ENCODE measurements at regions not wholly inside any gene's neighbourhood (a gene's known extent, or its start where the extent isn't known, plus 50 kb on each side); places are given as distances from the start of the nearest gene placed in this dataset.

DNA sequence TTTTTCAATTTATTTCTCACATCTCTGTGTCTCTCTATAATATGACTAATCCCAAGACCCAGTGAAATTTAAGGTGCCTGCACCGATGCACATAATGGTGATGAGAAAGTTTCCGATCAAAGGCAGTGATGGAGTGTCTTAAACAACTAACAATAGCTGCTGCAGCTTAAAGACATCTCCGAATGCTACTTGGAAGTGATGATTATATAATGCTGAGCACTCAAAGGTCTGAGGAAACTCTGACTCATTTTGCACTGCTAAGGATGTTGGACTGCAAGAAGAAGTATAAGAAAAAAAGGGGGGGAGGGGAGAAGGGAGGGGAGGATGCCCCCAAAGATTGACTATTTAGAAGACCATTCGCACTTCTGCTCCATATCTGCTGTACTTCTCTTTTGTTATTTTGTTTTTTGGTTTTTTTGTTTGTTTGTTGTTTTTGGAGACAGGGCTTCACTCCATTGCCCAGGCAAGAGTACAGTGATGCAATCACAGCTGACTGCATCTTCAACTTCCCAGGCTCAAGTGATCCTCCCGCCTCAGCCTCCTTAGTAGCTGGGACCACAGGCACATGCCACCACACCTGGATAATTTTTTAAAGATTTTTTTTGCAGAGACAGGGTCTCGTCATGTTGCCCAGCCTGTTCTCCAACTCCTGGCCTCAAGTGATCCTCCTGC lies 192.2 kb downstream of the HSD17B3 start:
- TF ChIP-seq, protein P1, sequence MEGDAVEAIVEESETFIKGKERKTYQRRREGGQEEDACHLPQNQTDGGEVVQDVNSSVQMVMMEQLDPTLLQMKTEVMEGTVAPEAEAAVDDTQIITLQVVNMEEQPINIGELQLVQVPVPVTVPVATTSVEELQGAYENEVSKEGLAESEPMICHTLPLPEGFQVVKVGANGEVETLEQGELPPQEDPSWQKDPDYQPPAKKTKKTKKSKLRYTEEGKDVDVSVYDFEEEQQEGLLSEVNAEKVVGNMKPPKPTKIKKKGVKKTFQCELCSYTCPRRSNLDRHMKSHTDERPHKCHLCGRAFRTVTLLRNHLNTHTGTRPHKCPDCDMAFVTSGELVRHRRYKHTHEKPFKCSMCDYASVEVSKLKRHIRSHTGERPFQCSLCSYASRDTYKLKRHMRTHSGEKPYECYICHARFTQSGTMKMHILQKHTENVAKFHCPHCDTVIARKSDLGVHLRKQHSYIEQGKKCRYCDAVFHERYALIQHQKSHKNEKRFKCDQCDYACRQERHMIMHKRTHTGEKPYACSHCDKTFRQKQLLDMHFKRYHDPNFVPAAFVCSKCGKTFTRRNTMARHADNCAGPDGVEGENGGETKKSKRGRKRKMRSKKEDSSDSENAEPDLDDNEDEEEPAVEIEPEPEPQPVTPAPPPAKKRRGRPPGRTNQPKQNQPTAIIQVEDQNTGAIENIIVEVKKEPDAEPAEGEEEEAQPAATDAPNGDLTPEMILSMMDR (IDR thresholded peaks at IDR 0.05) = no peak
- TF ChIP-seq POLR2A (IDR thresholded peaks at IDR 0.05) = no peak

All from esophagus squamous epithelium (tissue), 4 donors.